HG03575 (cell line): ENCODE measurements at regions not wholly inside any gene's neighbourhood (a gene's known extent, or its start where the extent isn't known, plus 50 kb on each side); places are given as distances from the start of the nearest gene placed in this dataset.

ENCODE experiments used
- ATAC-seq: cut with Tn5 transposase; IDR thresholded peaks from one replicate; pipeline ENCODE4 v1.9.1; 2021; ENCODE audit not compliant: unreplicated experiment, insufficient number of reproducible peaks, low FRiP score; ENCODE audit errors: extremely low read depth

- ATAC-seq: no peak
These were observed 191.9 kb upstream of the SLC27A6 start for GRCh38 chr5:128773378-128773777.

GRCh38 chr5:128774605-128775004 is 190.7 kb upstream of the SLC27A6 start:
- no peak for ATAC-seq

- no peak for ATAC-seq
These were observed 189.7 kb upstream of the SLC27A6 start for GRCh38 chr5:128775558-128775957.

- ATAC-seq: peak; percentile 98
These were observed 188.2 kb upstream of the SLC27A6 start for GRCh38 chr5:128777052-128777451.

GRCh38 chr5:128778474-128778873 is 186.8 kb upstream of the SLC27A6 start:
- ATAC-seq: no peak

- no peak for ATAC-seq
These were observed 182.8 kb upstream of the SLC27A6 start for GRCh38 chr5:128782446-128782845.

GRCh38 chr5:128784726-128785125 is 180.6 kb upstream of the SLC27A6 start:
- ATAC-seq: no peak

GRCh38 chr5:128791312-128791711 is 174.0 kb upstream of the SLC27A6 start:
- ATAC-seq: no peak

- no peak for ATAC-seq
These were observed 168.8 kb upstream of the SLC27A6 start for GRCh38 chr5:128796506-128796905.

- ATAC-seq: no peak
These were observed 166.4 kb upstream of the SLC27A6 start for GRCh38 chr5:128798871-128799270.

- ATAC-seq: no peak
These were observed 165.3 kb upstream of the SLC27A6 start for GRCh38 chr5:128799945-128800344.

- no peak for ATAC-seq
These were observed 164.9 kb upstream of the SLC27A6 start for GRCh38 chr5:128800377-128800776.

- no peak for ATAC-seq
These were observed 151.8 kb upstream of the SLC27A6 start for GRCh38 chr5:128813317-128814070.

GRCh38 chr5:128815201-128815600 is 150.1 kb upstream of the SLC27A6 start:
- no peak for ATAC-seq

- no peak for ATAC-seq
These were observed 139.5 kb upstream of the SLC27A6 start for GRCh38 chr5:128825826-128826225.

- ATAC-seq: no peak
These were observed 139.0 kb upstream of the SLC27A6 start for GRCh38 chr5:128826275-128826674.

- ATAC-seq: no peak
These were observed 128.7 kb upstream of the SLC27A6 start for GRCh38 chr5:128836571-128836970.

GRCh38 chr5:128838623-128839022 is 126.7 kb upstream of the SLC27A6 start:
- ATAC-seq: no peak

GRCh38 chr5:128842241-128842640 is 123.0 kb upstream of the SLC27A6 start:
- ATAC-seq: no peak

GRCh38 chr5:128844354-128844923 is 120.8 kb upstream of the SLC27A6 start:
- ATAC-seq: no peak

GRCh38 chr5:128850049-128850448 is 115.2 kb upstream of the SLC27A6 start:
- no peak for ATAC-seq
